ENCODE measurements at regions not wholly inside any gene's neighbourhood (a gene's known extent, or its start where the extent isn't known, plus 50 kb on each side); places are given as distances from the start of the nearest gene placed in this dataset.

- Histone ChIP-seq H3K27me3 (ENCODE audit: insufficient read depth, insufficient read length) (no peaks in the 10 kb centered on the region), H3K9ac (ENCODE audit: insufficient read length, low read depth) (no peak overlapping the region), H3K36me3 (ENCODE audit: insufficient read depth, insufficient read length, low read length) (no peaks in the 10 kb centered on the region), H3K4me3 (ENCODE audit: insufficient read length, low read depth) (no peak overlapping the region), H3K4me1 (ENCODE audit: insufficient read depth, insufficient read length) (no peaks in the 10 kb centered on the region), H3K9me3 (ENCODE audit: insufficient read depth, low read length) (no peaks in the 10 kb centered on the region)
- no peak for DNase-seq (ENCODE audit: low read depth, low spot score)
- no peak for TF ChIP-seq YY1 (IDR thresholded peaks at IDR 0.05; ENCODE audit: insufficient read depth, insufficient read length)
- no peak for TF ChIP-seq SUZ12 (IDR thresholded peaks at IDR 0.05; ENCODE audit: extremely low read depth, insufficient read depth, insufficient read length)
Observed at GRCh38 chr12:115659422-115659821, 618.1 kb downstream of the MED13L start.

- DNase-seq (ENCODE audit: low read depth, low spot score): no peak
- no peaks in the 10 kb centered on the region for H3K36me3 ChIP-seq (ENCODE audit: insufficient read depth, insufficient read length, low read length)
- H3K9ac ChIP-seq (ENCODE audit: insufficient read length, low read depth): no peak overlapping the region
- no peak for TF ChIP-seq SUZ12 (IDR thresholded peaks at IDR 0.05; ENCODE audit: extremely low read depth, insufficient read depth, insufficient read length)
- H3K4me3 ChIP-seq (ENCODE audit: insufficient read length, low read depth): no peak overlapping the region
- H3K9me3 ChIP-seq (ENCODE audit: insufficient read depth, low read length): no peaks in the 10 kb centered on the region
- no peaks in the 10 kb centered on the region for H3K27me3 ChIP-seq (ENCODE audit: insufficient read depth, insufficient read length)
- H3K4me1 ChIP-seq (ENCODE audit: insufficient read depth, insufficient read length): no peaks in the 10 kb centered on the region
Observed at GRCh38 chr12:115657081-115658013, 620.1 kb downstream of the MED13L start.

- TF ChIP-seq ZNF274 (IDR thresholded peaks at IDR 0.05; ENCODE audit: low read depth, low read length) (no peak), SUZ12 (IDR thresholded peaks at IDR 0.05; ENCODE audit: extremely low read depth, insufficient read depth, insufficient read length) (no peak), YY1 (IDR thresholded peaks at IDR 0.05; ENCODE audit: insufficient read depth, insufficient read length) (no peak)
- no peak overlapping the region for H3K9ac ChIP-seq (ENCODE audit: insufficient read length, low read depth)
- no peak for DNase-seq (ENCODE audit: low read depth, low spot score)
- no peak overlapping the region for H3K4me3 ChIP-seq (ENCODE audit: insufficient read length, low read depth)
- H3K9me3 ChIP-seq (ENCODE audit: insufficient read depth, low read length): 0 out of 2 replicates have a peak, but pooled peaks cover 3% of the 10 kb centered on the region
- no peaks in the 10 kb centered on the region for H3K36me3 ChIP-seq (ENCODE audit: insufficient read depth, insufficient read length, low read length)
- H3K4me1 ChIP-seq (ENCODE audit: insufficient read depth, insufficient read length): no peaks in the 10 kb centered on the region
- no peaks in the 10 kb centered on the region for H3K27me3 ChIP-seq (ENCODE audit: insufficient read depth, insufficient read length)
Observed at GRCh38 chr12:115650026-115650425, 627.5 kb downstream of the MED13L start.

GRCh38 chr12:115648463-115648862 lies 629.0 kb downstream of the MED13L start:
- DNase-seq (ENCODE audit: low read depth, low spot score): no peak
- no peaks in the 10 kb centered on the region for H3K36me3 ChIP-seq (ENCODE audit: insufficient read depth, insufficient read length, low read length)
- no peaks in the 10 kb centered on the region for H3K27me3 ChIP-seq (ENCODE audit: insufficient read depth, insufficient read length)
- H3K4me1 ChIP-seq (ENCODE audit: insufficient read depth, insufficient read length): no peaks in the 10 kb centered on the region
- 0 out of 2 replicates have a peak, but pooled peaks cover 3% of the 10 kb centered on the region for H3K9me3 ChIP-seq (ENCODE audit: insufficient read depth, low read length)
- H3K4me3 ChIP-seq (ENCODE audit: insufficient read length, low read depth): no peak overlapping the region
- H3K9ac ChIP-seq (ENCODE audit: insufficient read length, low read depth): no peak overlapping the region
- no peak for TF ChIP-seq ZNF274 (IDR thresholded peaks at IDR 0.05; ENCODE audit: low read depth, low read length)
- TF ChIP-seq YY1 (IDR thresholded peaks at IDR 0.05; ENCODE audit: insufficient read depth, insufficient read length): no peak
- TF ChIP-seq SUZ12 (IDR thresholded peaks at IDR 0.05; ENCODE audit: extremely low read depth, insufficient read depth, insufficient read length): no peak

- Histone ChIP-seq H3K9ac (ENCODE audit: insufficient read length, low read depth) (no peak overlapping the region), H3K36me3 (ENCODE audit: insufficient read depth, insufficient read length, low read length) (no peaks in the 10 kb centered on the region), H3K4me3 (ENCODE audit: insufficient read length, low read depth) (no peak overlapping the region), H3K4me1 (ENCODE audit: insufficient read depth, insufficient read length) (no peaks in the 10 kb centered on the region), H3K27me3 (ENCODE audit: insufficient read depth, insufficient read length) (no peaks in the 10 kb centered on the region), H3K9me3 (ENCODE audit: insufficient read depth, low read length) (0 out of 2 replicates have a peak, but pooled peaks cover 3% of the 10 kb centered on the region)
- no peak for DNase-seq (ENCODE audit: low read depth, low spot score)
- TF ChIP-seq SUZ12 (IDR thresholded peaks at IDR 0.05; ENCODE audit: extremely low read depth, insufficient read depth, insufficient read length): no peak
- no peak for TF ChIP-seq YY1 (IDR thresholded peaks at IDR 0.05; ENCODE audit: insufficient read depth, insufficient read length)
- no peak for TF ChIP-seq ZNF274 (IDR thresholded peaks at IDR 0.05; ENCODE audit: low read depth, low read length)
Observed at GRCh38 chr12:115646210-115646609, 631.3 kb downstream of the MED13L start.

GRCh38 chr12:115640929-115641328 lies 636.6 kb downstream of the MED13L start:
- DNase-seq (ENCODE audit: low read depth, low spot score): no peak
- no peaks in the 10 kb centered on the region for H3K36me3 ChIP-seq (ENCODE audit: insufficient read depth, insufficient read length, low read length)
- H3K27me3 ChIP-seq (ENCODE audit: insufficient read depth, insufficient read length): no peaks in the 10 kb centered on the region
- TF ChIP-seq YY1 (IDR thresholded peaks at IDR 0.05; ENCODE audit: insufficient read depth, insufficient read length) (no peak), SUZ12 (IDR thresholded peaks at IDR 0.05; ENCODE audit: extremely low read depth, insufficient read depth, insufficient read length) (no peak), ZNF274 (IDR thresholded peaks at IDR 0.05; ENCODE audit: low read depth, low read length) (no peak)
- H3K9me3 ChIP-seq (ENCODE audit: insufficient read depth, low read length): no peaks in the 10 kb centered on the region
- H3K4me1 ChIP-seq (ENCODE audit: insufficient read depth, insufficient read length): no peaks in the 10 kb centered on the region
- H3K4me3 ChIP-seq (ENCODE audit: insufficient read length, low read depth): no peak overlapping the region
- H3K9ac ChIP-seq (ENCODE audit: insufficient read length, low read depth): no peak overlapping the region

GRCh38 chr12:115639648-115640012 lies 637.9 kb downstream of the MED13L start:
- Histone ChIP-seq H3K9me3 (ENCODE audit: insufficient read depth, low read length) (no peaks in the 10 kb centered on the region), H3K27me3 (ENCODE audit: insufficient read depth, insufficient read length) (no peaks in the 10 kb centered on the region), H3K4me3 (ENCODE audit: insufficient read length, low read depth) (no peak overlapping the region), H3K9ac (ENCODE audit: insufficient read length, low read depth) (no peak overlapping the region), H3K36me3 (ENCODE audit: insufficient read depth, insufficient read length, low read length) (no peaks in the 10 kb centered on the region), H3K4me1 (ENCODE audit: insufficient read depth, insufficient read length) (no peaks in the 10 kb centered on the region)
- no peak for DNase-seq (ENCODE audit: low read depth, low spot score)
- TF ChIP-seq YY1 (IDR thresholded peaks at IDR 0.05; ENCODE audit: insufficient read depth, insufficient read length): no peak

Data from NT2/D1 (cell line).